Tibial artery (tissue), 4 donors: ENCODE measurements at regions not wholly inside any gene's neighbourhood (a gene's known extent, or its start where the extent isn't known, plus 50 kb on each side); places are given as distances from the start of the nearest gene placed in this dataset.

ENCODE experiments used
- DNase-seq, 2 donors: peaks; one replicate each; pipeline ENCODE4 v3.0.0-alpha.2; 2019
- H3K27ac ChIP-seq, 2 donors: fragments of 200-600 bp; sonication (generic) in 1 of 2; 1 replicate in 1 of 2; 2 replicates in 1 of 2; pipeline ENCODE4 v1.5.1; 2018 to 2019; ENCODE audit warnings: mild to moderate bottlenecking in 1 of 2
- H3K27me3 ChIP-seq, 2 donors: fragments of 200-600 bp; sonication (generic) in 1 of 2; one replicate each; pipeline versions ENCODE4 v1.5.1 to v1.6.0; 2016 to 2019
- H3K36me3 ChIP-seq, 3 donors: fragments of 200-600 bp; sonication (generic) in 2 of 3; one replicate each; pipeline ENCODE4 v1.5.1; 2016 to 2019; ENCODE audit warnings: mild to moderate bottlenecking in 2 of 3
- H3K4me1 ChIP-seq, 4 donors: fragments of 200-600 bp; sonication (generic) in 2 of 4; 1 replicate in 3 of 4; 2 replicates in 1 of 4; pipeline ENCODE4 v1.5.1; 2016 to 2019
- H3K4me3 ChIP-seq, 2 donors: fragments of 200-600 bp; sonication (generic) in 1 of 2; 1 replicate in 1 of 2; 2 replicates in 1 of 2; pipeline ENCODE4 v1.5.1; 2018 to 2019; ENCODE audit warnings: mild to moderate bottlenecking in 2 of 2
- H3K9me3 ChIP-seq, 3 donors: fragments of 200-600 bp; sonication (generic) in 1 of 3; one replicate each; pipeline ENCODE4 v1.5.1; 2016 to 2019
- intact Hi-C: fragments of 100-400 bp; cut with DNase I; formaldehyde crosslinking; loops from one replicate; pipeline ENCODE4 v1.15.0; 2023; ENCODE audit warnings: low total_unique reads
- TF ChIP-seq, protein P1 (sequence below), 2 experiments: fragments of 200-600 bp in 1 of 2; fragments of 450-650 bp in 1 of 2; IDR thresholded peaks; one replicate each; pipeline ENCODE4 v1.5.1; 2017 to 2019; ENCODE audit warnings: antibody characterized with exemption in 2 of 2, mild to moderate bottlenecking in 1 of 2, moderate library complexity in 1 of 2

DNA sequence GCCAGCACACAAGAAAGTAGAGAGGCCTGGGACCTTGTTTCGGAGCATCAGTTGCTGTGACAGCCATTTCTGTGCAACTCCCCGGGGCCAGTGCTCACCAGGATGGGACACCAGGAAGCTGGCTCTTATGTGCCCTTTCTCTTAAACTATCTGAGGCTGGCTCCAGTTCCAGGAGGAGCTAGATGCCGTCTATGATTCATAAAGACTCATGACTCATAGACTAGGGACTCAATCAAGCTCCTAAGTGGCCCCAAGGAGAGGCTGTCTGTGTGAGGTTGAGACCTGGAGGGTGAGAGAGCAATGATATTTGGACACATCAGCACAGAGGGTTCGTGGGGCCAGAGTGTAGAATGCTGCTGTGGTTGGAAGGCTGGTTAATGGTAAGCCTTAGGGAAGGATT, 580.1 kb downstream of the CCSER2 start:
- Histone ChIP-seq H3K27me3 (no peaks in the 10 kb centered on the region), H3K27ac (no peak overlapping the region), H3K36me3 (no peaks in the 10 kb centered on the region), H3K4me3 (no peak overlapping the region), H3K9me3 (no peaks in the 10 kb centered on the region), H3K4me1 (no peaks in the 10 kb centered on the region)
- TF ChIP-seq, protein P1, sequence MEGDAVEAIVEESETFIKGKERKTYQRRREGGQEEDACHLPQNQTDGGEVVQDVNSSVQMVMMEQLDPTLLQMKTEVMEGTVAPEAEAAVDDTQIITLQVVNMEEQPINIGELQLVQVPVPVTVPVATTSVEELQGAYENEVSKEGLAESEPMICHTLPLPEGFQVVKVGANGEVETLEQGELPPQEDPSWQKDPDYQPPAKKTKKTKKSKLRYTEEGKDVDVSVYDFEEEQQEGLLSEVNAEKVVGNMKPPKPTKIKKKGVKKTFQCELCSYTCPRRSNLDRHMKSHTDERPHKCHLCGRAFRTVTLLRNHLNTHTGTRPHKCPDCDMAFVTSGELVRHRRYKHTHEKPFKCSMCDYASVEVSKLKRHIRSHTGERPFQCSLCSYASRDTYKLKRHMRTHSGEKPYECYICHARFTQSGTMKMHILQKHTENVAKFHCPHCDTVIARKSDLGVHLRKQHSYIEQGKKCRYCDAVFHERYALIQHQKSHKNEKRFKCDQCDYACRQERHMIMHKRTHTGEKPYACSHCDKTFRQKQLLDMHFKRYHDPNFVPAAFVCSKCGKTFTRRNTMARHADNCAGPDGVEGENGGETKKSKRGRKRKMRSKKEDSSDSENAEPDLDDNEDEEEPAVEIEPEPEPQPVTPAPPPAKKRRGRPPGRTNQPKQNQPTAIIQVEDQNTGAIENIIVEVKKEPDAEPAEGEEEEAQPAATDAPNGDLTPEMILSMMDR (IDR thresholded peaks at IDR 0.05): no peak
- intact Hi-C loops: no loop called here
- no peak for DNase-seq

DNA sequence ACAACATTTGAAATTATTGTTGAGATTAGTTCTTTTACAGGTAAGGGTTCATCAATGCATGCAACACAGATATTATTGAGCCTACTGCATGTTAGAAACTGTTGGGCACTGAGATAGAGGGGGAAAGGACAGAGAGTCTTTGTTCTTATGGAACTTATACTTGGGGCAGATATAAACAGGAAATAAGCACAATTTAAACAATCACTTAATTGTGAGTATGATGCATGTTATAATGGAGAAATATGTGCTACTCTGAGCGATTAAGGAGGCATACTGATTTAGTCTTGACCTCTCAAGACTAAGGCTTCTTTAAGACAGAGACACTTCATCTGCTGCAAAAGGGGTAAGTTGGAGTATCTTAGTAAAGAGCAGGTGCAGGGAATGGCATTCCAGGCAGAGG, 593.3 kb downstream of the CCSER2 start:
- DNase-seq: no peak
- TF ChIP-seq, protein P1 (IDR thresholded peaks at IDR 0.05): no peak
- H3K27me3 ChIP-seq: no peaks in the 10 kb centered on the region
- H3K27ac ChIP-seq: no peak overlapping the region
- no peak overlapping the region for H3K4me3 ChIP-seq
- H3K4me1 ChIP-seq: no peaks in the 10 kb centered on the region
- intact Hi-C loops: no loop called here
- peaks cover 0 to 7% (median 0%) of the 10 kb centered on the region in 3 donors for H3K9me3 ChIP-seq
- no peaks in the 10 kb centered on the region for H3K36me3 ChIP-seq

DNA sequence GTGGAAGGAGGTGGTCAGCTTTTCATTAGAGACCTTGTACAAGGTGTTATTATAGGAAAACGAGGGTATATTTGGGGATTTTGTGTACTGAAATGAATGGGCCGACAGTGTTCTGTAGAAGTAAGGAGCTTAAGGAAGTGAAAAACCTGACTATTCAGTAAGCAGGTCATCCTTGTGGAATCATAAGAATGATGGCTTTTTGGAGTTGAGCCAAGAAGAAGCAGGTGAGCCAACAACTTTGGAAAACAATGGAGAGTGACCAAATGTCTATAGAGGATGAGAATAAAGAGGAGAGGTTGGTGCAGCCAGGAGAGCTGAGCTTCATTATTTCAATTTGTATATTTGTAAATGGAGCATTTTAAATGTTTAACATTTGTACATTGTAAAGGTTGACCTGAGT, 595.7 kb downstream of the CCSER2 start:
- DNase-seq: no peak
- H3K4me1 ChIP-seq: no peaks in the 10 kb centered on the region
- no peak overlapping the region for H3K4me3 ChIP-seq
- H3K27me3 ChIP-seq: no peaks in the 10 kb centered on the region
- intact Hi-C loops: no loop called here
- TF ChIP-seq, protein P1 (IDR thresholded peaks at IDR 0.05): no peak
- H3K27ac ChIP-seq: no peak overlapping the region
- no peaks in the 10 kb centered on the region for H3K36me3 ChIP-seq
- H3K9me3 ChIP-seq: peaks cover 0 to 2% (median 0%) of the 10 kb centered on the region in 3 donors

DNA sequence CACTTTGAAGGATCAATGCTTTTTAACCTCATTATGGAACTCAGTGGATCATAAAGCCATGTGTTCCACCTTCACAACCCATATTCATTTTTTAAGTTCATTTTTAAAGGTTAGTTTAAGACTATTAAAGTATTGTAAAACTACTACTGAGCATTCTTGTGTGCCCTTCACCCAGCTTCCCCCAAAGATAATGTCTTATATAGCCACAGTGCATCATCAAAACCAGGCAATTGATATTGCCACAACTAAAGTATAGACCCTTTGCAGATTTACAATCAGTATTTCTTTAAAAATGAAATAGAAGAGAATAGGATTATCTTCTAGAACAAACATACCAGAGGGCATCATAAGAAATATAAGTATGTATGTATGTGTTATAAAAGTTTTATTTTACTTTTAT, 597.1 kb downstream of the CCSER2 start:
- no peaks in the 10 kb centered on the region for H3K27me3 ChIP-seq
- H3K4me3 ChIP-seq: no peak overlapping the region
- TF ChIP-seq, protein P1 (IDR thresholded peaks at IDR 0.05): no peak
- intact Hi-C loops: no loop called here
- no peaks in the 10 kb centered on the region for H3K9me3 ChIP-seq
- H3K27ac ChIP-seq: no peak overlapping the region
- H3K36me3 ChIP-seq: no peaks in the 10 kb centered on the region
- no peak for DNase-seq
- H3K4me1 ChIP-seq: no peaks in the 10 kb centered on the region

DNA sequence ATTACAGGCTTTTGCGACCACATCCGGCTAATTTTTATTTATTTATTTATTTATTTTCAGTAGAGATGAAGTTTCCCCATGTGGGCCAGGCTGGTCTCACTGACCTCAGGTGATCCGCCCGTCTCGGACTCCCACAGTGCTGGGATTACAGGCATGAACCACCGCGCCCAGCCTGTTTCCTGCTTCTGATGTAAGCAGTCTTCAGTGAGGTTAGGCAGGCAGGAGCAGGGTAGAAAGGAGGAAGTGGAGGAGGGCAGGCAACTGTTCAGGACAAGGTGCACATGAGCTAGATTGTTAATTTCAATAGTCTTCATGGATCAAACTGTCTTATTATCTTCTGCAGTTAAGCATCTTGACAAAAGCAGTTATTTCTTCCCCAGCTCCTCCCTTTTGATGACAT, 605.0 kb downstream of the CCSER2 start:
- no peak for DNase-seq
- Histone ChIP-seq H3K27me3 (no peaks in the 10 kb centered on the region), H3K36me3 (no peaks in the 10 kb centered on the region), H3K9me3 (no peaks in the 10 kb centered on the region), H3K4me3 (no peak overlapping the region), H3K4me1 (no peaks in the 10 kb centered on the region), H3K27ac (no peak overlapping the region)
- intact Hi-C loops: no loop called here
- TF ChIP-seq, protein P1 (IDR thresholded peaks at IDR 0.05): no peak

DNA sequence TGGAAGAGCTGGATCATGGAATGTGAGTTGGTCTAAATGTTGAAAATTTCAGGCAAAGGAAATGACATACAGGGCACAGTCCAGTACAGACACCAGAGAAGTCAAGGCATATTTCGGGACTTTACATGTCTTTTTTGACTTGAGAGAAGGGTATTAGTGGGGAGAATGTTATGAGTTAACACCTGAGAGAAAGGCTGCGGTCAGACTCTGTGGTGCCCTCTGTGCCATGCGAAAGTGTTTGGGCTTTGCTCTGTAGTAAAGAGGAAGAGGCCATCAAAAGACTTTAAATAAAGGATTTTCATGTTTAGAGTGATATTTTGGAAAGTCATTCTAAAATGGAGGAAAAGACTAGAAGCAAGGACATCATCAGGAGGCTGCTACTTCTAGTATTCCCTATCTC, 607.4 kb downstream of the CCSER2 start:
- no peak overlapping the region for H3K4me3 ChIP-seq
- no peaks in the 10 kb centered on the region for H3K4me1 ChIP-seq
- TF ChIP-seq, protein P1 (IDR thresholded peaks at IDR 0.05): no peak
- no peak for DNase-seq
- no peaks in the 10 kb centered on the region for H3K9me3 ChIP-seq
- no peaks in the 10 kb centered on the region for H3K27me3 ChIP-seq
- no peak overlapping the region for H3K27ac ChIP-seq
- intact Hi-C loops: no loop called here
- no peaks in the 10 kb centered on the region for H3K36me3 ChIP-seq
